MM.1S (cell line): ENCODE measurements at regions not wholly inside any gene's neighbourhood (a gene's known extent, or its start where the extent isn't known, plus 50 kb on each side); places are given as distances from the start of the nearest gene placed in this dataset.

ENCODE experiments used
- DNase-seq: peaks from one replicate; pipeline ENCODE4 v3.0.0-alpha.2; 2015
- H2AFZ ChIP-seq: fragments of 300-600 bp; sonication (generic); 2 replicates; pipeline ENCODE4 v1.6.0; 2016; ENCODE audit warnings: antibody characterized with exemption, low read length
- H3F3A ChIP-seq: fragments of 300-600 bp; sonication (generic); 2 replicates; pipeline ENCODE4 v1.6.1; 2016; ENCODE audit warnings: mild to moderate bottlenecking, antibody characterized with exemption, low read length, moderate library complexity, mixed read lengths; ENCODE audit not compliant: insufficient read depth
- H3K27ac ChIP-seq: fragments of 300-600 bp; sonication (generic); 2 replicates; pipeline ENCODE4 v1.5.1; 2016; ENCODE audit warnings: mild to moderate bottlenecking, low read length
- H3K27me3 ChIP-seq: fragments of 300-600 bp; sonication (generic); replicated peaks from 2 replicates; pipeline ENCODE4 v1.6.0; 2016; ENCODE audit warnings: low read length; ENCODE audit not compliant: insufficient read depth
- H3K36me3 ChIP-seq: fragments of 300-600 bp; sonication (generic); replicated peaks from 2 replicates; pipeline ENCODE4 v1.6.1; 2016; ENCODE audit warnings: mild to moderate bottlenecking, low read length, mixed read lengths; ENCODE audit not compliant: insufficient read depth
- H3K4me1 ChIP-seq: fragments of 300-600 bp; sonication (generic); 2 replicates; pipeline ENCODE4 v1.6.1; 2016; ENCODE audit warnings: low read length, mixed read lengths
- H3K4me2 ChIP-seq: fragments of 300-600 bp; sonication (generic); 2 replicates; pipeline ENCODE4 v1.6.0; 2016; ENCODE audit warnings: low read depth, low read length
- H3K4me3 ChIP-seq: fragments of 300-600 bp; sonication (generic); 2 replicates; pipeline ENCODE4 v1.5.1; 2016; ENCODE audit warnings: low read length, mixed read lengths
- H3K79me2 ChIP-seq: fragments of 300-600 bp; sonication (generic); 2 replicates; pipeline ENCODE4 v1.6.1; 2016; ENCODE audit warnings: mixed run types, low read length, mixed read lengths
- H3K9ac ChIP-seq: fragments of 300-600 bp; sonication (generic); 2 replicates; pipeline ENCODE4 v1.6.1; 2016; ENCODE audit warnings: low read length, mixed read lengths
- H3K9me2 ChIP-seq: fragments of 300-600 bp; sonication (generic); replicated peaks from 2 replicates; pipeline ENCODE4 v1.6.1; 2016; ENCODE audit warnings: mild to moderate bottlenecking, low read length, mixed read lengths; ENCODE audit not compliant: insufficient read depth
- H3K9me3 ChIP-seq: fragments of 300-600 bp; sonication (generic); replicated peaks from 2 replicates; pipeline ENCODE4 v1.6.1; 2016; ENCODE audit warnings: mild to moderate bottlenecking, low read length, mixed read lengths; ENCODE audit not compliant: insufficient read depth
- H4K20me1 ChIP-seq: fragments of 300-600 bp; sonication (generic); 2 replicates; pipeline ENCODE4 v1.6.1; 2016; ENCODE audit warnings: mild to moderate bottlenecking, low read length, moderate library complexity, mixed read lengths; ENCODE audit not compliant: insufficient read depth
- EZH2 ChIP-seq: fragments of 300-600 bp; sonication (generic); optimal IDR thresholded peaks from 2 replicates; pipeline ENCODE3; 2017; ENCODE audit warnings: low read depth, mild to moderate bottlenecking, antibody characterized with exemption, low read length, mixed read lengths
- EZH2phosphoT487 ChIP-seq: fragments of 300-600 bp; sonication (generic); IDR thresholded peaks from 2 replicates; pipeline ENCODE4 v1.6.1; 2018; ENCODE audit warnings: antibody characterized with exemption, low read length
- TF ChIP-seq, protein P1 (sequence below): fragments of 300-600 bp; sonication (generic); IDR thresholded peaks from 2 replicates; pipeline ENCODE4 v1.5.1; 2016; ENCODE audit warnings: antibody characterized with exemption, low read length, mixed read lengths

GRCh38 chr2:12074126-12074844 lies 327.9 kb downstream of the LPIN1 start:
- DNase-seq = no peak
- TF ChIP-seq, protein P1, sequence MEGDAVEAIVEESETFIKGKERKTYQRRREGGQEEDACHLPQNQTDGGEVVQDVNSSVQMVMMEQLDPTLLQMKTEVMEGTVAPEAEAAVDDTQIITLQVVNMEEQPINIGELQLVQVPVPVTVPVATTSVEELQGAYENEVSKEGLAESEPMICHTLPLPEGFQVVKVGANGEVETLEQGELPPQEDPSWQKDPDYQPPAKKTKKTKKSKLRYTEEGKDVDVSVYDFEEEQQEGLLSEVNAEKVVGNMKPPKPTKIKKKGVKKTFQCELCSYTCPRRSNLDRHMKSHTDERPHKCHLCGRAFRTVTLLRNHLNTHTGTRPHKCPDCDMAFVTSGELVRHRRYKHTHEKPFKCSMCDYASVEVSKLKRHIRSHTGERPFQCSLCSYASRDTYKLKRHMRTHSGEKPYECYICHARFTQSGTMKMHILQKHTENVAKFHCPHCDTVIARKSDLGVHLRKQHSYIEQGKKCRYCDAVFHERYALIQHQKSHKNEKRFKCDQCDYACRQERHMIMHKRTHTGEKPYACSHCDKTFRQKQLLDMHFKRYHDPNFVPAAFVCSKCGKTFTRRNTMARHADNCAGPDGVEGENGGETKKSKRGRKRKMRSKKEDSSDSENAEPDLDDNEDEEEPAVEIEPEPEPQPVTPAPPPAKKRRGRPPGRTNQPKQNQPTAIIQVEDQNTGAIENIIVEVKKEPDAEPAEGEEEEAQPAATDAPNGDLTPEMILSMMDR = no peak
- TF ChIP-seq EZH2 = no peak
- TF ChIP-seq EZH2phosphoT487 = no peak
- no peaks in the 10 kb centered on the region for H3K36me3 ChIP-seq
- H3K4me2 ChIP-seq = no peak overlapping the region
- no peak overlapping the region for H3K9ac ChIP-seq
- no peaks in the 10 kb centered on the region for H3K9me2 ChIP-seq
- no peaks in the 10 kb centered on the region for H3K27me3 ChIP-seq
- no peak overlapping the region for H2AFZ ChIP-seq
- H3F3A ChIP-seq = no peaks in the 10 kb centered on the region
- H3K4me1 ChIP-seq = no peaks in the 10 kb centered on the region
- H3K79me2 ChIP-seq = no peaks in the 10 kb centered on the region
- H3K27ac ChIP-seq = no peak overlapping the region
- H3K4me3 ChIP-seq = no peak overlapping the region
- no peaks in the 10 kb centered on the region for H4K20me1 ChIP-seq
- H3K9me3 ChIP-seq = no peaks in the 10 kb centered on the region

DNA sequence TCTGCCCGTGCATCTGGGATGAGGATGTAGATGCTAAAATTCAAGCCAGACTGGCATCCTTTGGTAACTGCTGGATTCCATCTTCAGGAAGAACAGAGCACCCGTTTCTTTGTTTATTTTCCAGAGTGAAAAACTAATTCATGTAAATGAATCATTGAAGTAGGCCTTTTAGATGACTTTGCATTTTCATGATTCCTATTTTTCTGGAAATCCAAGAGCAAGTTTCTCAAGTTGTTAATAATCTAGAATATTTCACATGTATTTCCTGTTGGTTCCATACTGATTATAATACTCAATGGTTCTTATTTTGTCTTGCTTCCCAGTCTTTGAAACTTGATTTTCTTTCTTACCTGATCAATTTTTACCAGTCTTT lies 328.4 kb downstream of the LPIN1 start:
- Histone ChIP-seq H3K4me1 (no peaks in the 10 kb centered on the region), H3K27me3 (no peaks in the 10 kb centered on the region), H2AFZ (no peak overlapping the region), H4K20me1 (no peaks in the 10 kb centered on the region), H3K4me2 (no peak overlapping the region), H3K36me3 (no peaks in the 10 kb centered on the region), H3K9me2 (no peaks in the 10 kb centered on the region), H3K9ac (no peak overlapping the region), H3K27ac (no peak overlapping the region), H3K9me3 (no peaks in the 10 kb centered on the region), H3K79me2 (no peaks in the 10 kb centered on the region), H3K4me3 (no peak overlapping the region), H3F3A (no peaks in the 10 kb centered on the region)
- no peak for DNase-seq
- no peak for TF ChIP-seq EZH2phosphoT487
- TF ChIP-seq, protein P1 = no peak
- TF ChIP-seq EZH2 = no peak

DNA sequence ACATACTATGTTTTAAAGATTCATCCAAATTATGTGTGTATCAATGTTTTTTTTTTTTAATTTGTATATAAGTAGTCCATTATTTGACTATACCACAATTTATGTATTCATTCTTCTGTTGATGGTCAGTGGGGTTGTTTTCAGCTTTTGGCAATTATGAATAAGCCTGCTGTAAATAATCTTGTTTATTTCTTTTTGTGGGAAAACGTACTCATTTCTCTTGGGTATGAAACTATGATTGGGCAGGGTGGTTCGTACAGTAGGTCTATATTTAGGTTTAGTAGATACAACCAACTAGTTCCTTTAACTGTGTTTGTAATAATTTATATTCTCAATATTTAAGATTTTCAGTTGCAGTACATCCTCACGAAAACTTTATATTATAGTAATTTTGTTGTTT lies 329.2 kb downstream of the LPIN1 start:
- no peaks in the 10 kb centered on the region for H3K36me3 ChIP-seq
- TF ChIP-seq, protein P1 = no peak
- TF ChIP-seq EZH2phosphoT487 (no peak), EZH2 (no peak)
- H3K9me2 ChIP-seq = no peaks in the 10 kb centered on the region
- H3F3A ChIP-seq = no peaks in the 10 kb centered on the region
- no peaks in the 10 kb centered on the region for H3K27me3 ChIP-seq
- no peak for DNase-seq
- no peaks in the 10 kb centered on the region for H3K9me3 ChIP-seq
- H3K9ac ChIP-seq = no peak overlapping the region
- no peak overlapping the region for H2AFZ ChIP-seq
- H4K20me1 ChIP-seq = no peaks in the 10 kb centered on the region
- no peak overlapping the region for H3K4me3 ChIP-seq
- H3K4me2 ChIP-seq = no peak overlapping the region
- H3K79me2 ChIP-seq = no peaks in the 10 kb centered on the region
- H3K27ac ChIP-seq = no peak overlapping the region
- H3K4me1 ChIP-seq = no peaks in the 10 kb centered on the region
